KOPT-K1 (cell line): ENCODE measurements at regions not wholly inside any gene's neighbourhood (a gene's known extent, or its start where the extent isn't known, plus 50 kb on each side); places are given as distances from the start of the nearest gene placed in this dataset.

Experiments used
- H3K27ac ChIP-seq: fragments of 200-600 bp; sonication (generic); 2 replicates; pipeline ENCODE4 v1.5.1; 2016; ENCODE audit warnings: antibody characterized with exemption, mild to moderate bottlenecking, low read depth, low read length; ENCODE audit not compliant: poor library complexity, severe bottlenecking
- H3K36me3 ChIP-seq: fragments of 200-600 bp; sonication (generic); 2 replicates; pipeline ENCODE4 v1.5.1; 2017; ENCODE audit warnings: antibody characterized with exemption, mild to moderate bottlenecking, low read length, moderate library complexity; ENCODE audit not compliant: insufficient read depth
- H3K9me3 ChIP-seq: fragments of 200-600 bp; sonication (generic); 2 replicates; pipeline ENCODE4 v1.5.1; 2017; ENCODE audit warnings: antibody characterized with exemption, low read length, mild to moderate bottlenecking; ENCODE audit not compliant: insufficient read depth, poor library complexity, severe bottlenecking

- Histone ChIP-seq H3K9me3 (no peaks in the 10 kb centered on the region), H3K27ac (no peak overlapping the region), H3K36me3 (no peaks in the 10 kb centered on the region)
Measured at GRCh38 chr1:228989176-228989575, 253.9 kb downstream of the RHOU start.

- H3K27ac ChIP-seq = no peak overlapping the region
- H3K36me3 ChIP-seq = no peaks in the 10 kb centered on the region
Measured at GRCh38 chr1:228989676-228989991, 254.4 kb downstream of the RHOU start.

GRCh38 chr1:228989992-228990827 is 254.9 kb downstream of the RHOU start:
- H3K9me3 ChIP-seq = no peaks in the 10 kb centered on the region
- H3K27ac ChIP-seq = peak overlapping the region; percentile 45
- H3K36me3 ChIP-seq = no peaks in the 10 kb centered on the region

More at GRCh38 chr1:228989676-228989991, 254.4 kb downstream of the RHOU start:
- no peaks in the 10 kb centered on the region for H3K9me3 ChIP-seq

GRCh38 chr1:228990906-228991569 is 255.8 kb downstream of the RHOU start:
- Histone ChIP-seq H3K36me3 (no peaks in the 10 kb centered on the region), H3K9me3 (no peaks in the 10 kb centered on the region), H3K27ac (peak overlapping the region; percentile 45)

GRCh38 chr1:228992044-228992443 is 256.8 kb downstream of the RHOU start:
- H3K9me3 ChIP-seq = no peaks in the 10 kb centered on the region
- H3K27ac ChIP-seq = no peak overlapping the region
- H3K36me3 ChIP-seq = no peaks in the 10 kb centered on the region

- Histone ChIP-seq H3K36me3 (no peaks in the 10 kb centered on the region), H3K9me3 (no peaks in the 10 kb centered on the region), H3K27ac (no peak overlapping the region)
Measured at GRCh38 chr1:228992907-228993535, 257.7 kb downstream of the RHOU start.

- Histone ChIP-seq H3K36me3 (no peaks in the 10 kb centered on the region), H3K9me3 (no peaks in the 10 kb centered on the region), H3K27ac (no peak overlapping the region)
Measured at GRCh38 chr1:228994676-228995594, 259.7 kb downstream of the RHOU start.

- Histone ChIP-seq H3K9me3 (no peaks in the 10 kb centered on the region), H3K27ac (no peak overlapping the region), H3K36me3 (no peaks in the 10 kb centered on the region)
Measured at GRCh38 chr1:228996281-228996680, 261.0 kb downstream of the RHOU start.

GRCh38 chr1:228997721-228998144 is 262.5 kb downstream of the RHOU start:
- H3K9me3 ChIP-seq = no peaks in the 10 kb centered on the region
- H3K27ac ChIP-seq = no peak overlapping the region
- H3K36me3 ChIP-seq = no peaks in the 10 kb centered on the region

- Histone ChIP-seq H3K9me3 (no peaks in the 10 kb centered on the region), H3K36me3 (no peaks in the 10 kb centered on the region), H3K27ac (no peak overlapping the region)
Measured at GRCh38 chr1:228998179-228998578, 262.9 kb downstream of the RHOU start.

- H3K9me3 ChIP-seq = no peaks in the 10 kb centered on the region
- no peak overlapping the region for H3K27ac ChIP-seq
- no peaks in the 10 kb centered on the region for H3K36me3 ChIP-seq
Measured at GRCh38 chr1:228999446-229000170, 264.3 kb downstream of the RHOU start.

- Histone ChIP-seq H3K36me3 (no peaks in the 10 kb centered on the region), H3K9me3 (no peaks in the 10 kb centered on the region), H3K27ac (no peak overlapping the region)
Measured at GRCh38 chr1:229000187-229000586, 264.9 kb downstream of the RHOU start.

GRCh38 chr1:229001467-229002011 is 266.3 kb downstream of the RHOU start:
- Histone ChIP-seq H3K27ac (peak overlapping the region; percentile 12), H3K36me3 (no peaks in the 10 kb centered on the region), H3K9me3 (no peaks in the 10 kb centered on the region)

GRCh38 chr1:229002037-229002436 is 266.8 kb downstream of the RHOU start:
- no peak overlapping the region for H3K27ac ChIP-seq
- H3K9me3 ChIP-seq = no peaks in the 10 kb centered on the region
- no peaks in the 10 kb centered on the region for H3K36me3 ChIP-seq
